GM19035 (cell line): ENCODE measurements at regions not wholly inside any gene's neighbourhood (a gene's known extent, or its start where the extent isn't known, plus 50 kb on each side); places are given as distances from the start of the nearest gene placed in this dataset.
"Not testable (repeated sequence)": the region's sequence is repeated elsewhere in the genome, so short reads cannot be mapped to it uniquely, and the experiment has no call there.

Source experiments
- ATAC-seq: cut with Tn5 transposase; IDR thresholded peaks from one replicate; pipeline ENCODE4 v1.9.1; 2021; ENCODE audit not compliant: unreplicated experiment

DNA sequence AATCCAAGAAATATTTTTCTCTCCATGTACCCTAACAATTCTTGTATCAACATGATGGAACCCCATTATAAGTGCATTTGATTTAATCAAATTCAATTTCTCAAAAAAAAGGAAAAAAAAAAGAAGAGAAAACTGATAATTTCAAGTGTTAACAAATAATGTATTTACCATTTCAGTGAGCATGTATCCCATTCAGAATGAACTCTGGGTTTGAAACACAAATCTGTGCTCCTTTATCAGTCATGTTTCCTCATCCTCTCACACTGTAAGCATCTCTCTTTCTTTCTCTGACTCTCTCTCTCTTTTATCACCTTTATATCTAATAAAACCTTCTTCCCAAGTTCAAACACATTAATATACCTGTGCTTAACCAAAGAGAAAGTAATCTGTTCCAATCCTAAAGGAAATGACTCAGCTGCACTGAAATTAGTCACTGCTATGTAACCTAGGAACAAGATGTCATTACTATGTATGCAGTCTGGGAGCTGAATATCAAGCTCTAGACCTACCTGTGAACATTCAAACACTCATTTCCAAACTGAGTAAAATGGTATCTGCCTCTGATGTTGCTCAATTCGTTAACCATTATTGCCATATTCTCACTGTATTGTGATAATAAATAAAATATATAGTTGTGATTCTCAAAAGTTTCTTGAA is 135.0 kb upstream of the LRIG3 start:
- ATAC-seq, result no peak

DNA sequence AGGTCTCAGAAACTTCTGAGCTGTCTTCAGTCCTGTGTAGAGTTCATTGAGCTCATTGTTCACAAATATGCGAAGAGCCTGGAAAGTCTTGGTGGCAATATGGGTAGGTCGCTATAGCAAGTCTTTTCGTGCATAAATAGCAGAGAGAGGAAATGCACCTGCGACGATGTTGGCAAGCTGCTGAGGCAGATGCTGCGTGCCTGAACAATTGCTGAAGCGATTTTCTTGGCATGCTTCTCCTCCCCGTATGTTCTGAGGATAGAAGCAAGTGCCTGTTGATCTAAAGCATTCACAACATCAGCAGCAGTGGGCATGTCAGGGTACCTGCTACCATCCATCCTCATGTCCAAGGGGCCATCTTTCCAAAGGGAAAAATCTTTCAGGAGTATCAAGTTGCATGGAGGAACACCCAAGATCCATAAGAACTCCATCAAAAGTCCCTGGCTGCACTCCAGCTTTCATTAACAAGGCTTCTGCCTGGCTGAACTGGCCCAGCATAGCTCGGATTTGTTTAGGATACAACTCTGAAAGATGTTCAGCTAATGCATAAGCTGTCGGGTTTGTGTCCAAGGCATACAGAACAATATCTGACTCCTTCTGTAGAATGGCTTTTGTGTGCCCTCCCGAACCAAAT is 133.1 kb upstream of the LRIG3 start:
- not testable (repeated sequence) for ATAC-seq

DNA sequence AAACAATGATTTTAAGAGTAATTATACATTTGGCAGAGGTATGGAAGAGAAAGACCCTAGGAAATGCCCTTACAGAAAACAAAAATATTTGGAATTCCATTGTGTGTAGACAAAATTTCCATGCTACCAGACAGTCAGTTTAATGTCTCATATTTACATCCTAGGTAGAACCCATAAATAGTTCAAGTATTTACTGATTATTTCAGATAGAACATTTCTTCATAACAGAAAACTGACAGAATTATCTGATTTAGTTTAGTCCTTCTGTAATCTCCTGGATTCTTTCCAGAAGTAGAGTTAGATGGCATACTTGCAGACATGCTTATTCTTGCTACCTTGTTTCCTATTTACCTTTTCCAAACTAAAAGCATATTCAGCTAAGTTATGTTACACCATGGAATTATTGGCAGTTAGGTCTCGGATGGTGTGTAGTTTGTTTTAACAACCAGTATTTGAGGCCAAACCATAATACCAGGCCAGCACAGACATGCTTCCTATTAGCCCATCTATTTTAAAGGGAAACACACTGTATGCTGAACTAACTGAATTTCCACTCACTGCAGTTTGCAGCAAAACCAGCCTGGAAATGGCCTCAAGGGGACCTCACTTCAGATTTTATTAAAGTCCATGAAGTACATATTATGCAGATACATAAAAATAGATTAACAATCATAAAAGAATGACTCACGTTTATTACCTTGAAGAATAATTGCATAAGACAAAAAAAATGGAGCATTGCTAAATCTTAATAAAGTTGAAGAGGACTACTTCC is 126.6 kb upstream of the LRIG3 start:
- ATAC-seq, result no peak

DNA sequence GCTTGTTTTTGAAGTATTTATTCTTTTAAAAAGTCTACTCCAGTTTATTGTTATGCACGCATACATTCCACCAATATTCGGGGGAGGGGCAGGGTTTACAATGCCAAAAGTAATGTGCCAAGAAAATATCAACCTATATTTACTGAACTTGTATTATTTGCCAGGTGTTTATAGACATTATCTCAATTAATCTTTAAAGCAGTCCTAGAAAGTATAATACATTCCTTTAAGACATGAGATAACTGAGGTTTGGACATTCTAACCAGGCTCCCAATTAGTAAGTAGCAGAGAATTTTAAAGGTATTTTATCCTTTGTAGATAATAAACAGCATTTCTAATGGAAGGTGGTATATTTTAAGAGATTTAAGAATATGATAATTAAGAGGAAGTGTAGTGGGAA is 124.5 kb upstream of the LRIG3 start:
- ATAC-seq, result no peak

DNA sequence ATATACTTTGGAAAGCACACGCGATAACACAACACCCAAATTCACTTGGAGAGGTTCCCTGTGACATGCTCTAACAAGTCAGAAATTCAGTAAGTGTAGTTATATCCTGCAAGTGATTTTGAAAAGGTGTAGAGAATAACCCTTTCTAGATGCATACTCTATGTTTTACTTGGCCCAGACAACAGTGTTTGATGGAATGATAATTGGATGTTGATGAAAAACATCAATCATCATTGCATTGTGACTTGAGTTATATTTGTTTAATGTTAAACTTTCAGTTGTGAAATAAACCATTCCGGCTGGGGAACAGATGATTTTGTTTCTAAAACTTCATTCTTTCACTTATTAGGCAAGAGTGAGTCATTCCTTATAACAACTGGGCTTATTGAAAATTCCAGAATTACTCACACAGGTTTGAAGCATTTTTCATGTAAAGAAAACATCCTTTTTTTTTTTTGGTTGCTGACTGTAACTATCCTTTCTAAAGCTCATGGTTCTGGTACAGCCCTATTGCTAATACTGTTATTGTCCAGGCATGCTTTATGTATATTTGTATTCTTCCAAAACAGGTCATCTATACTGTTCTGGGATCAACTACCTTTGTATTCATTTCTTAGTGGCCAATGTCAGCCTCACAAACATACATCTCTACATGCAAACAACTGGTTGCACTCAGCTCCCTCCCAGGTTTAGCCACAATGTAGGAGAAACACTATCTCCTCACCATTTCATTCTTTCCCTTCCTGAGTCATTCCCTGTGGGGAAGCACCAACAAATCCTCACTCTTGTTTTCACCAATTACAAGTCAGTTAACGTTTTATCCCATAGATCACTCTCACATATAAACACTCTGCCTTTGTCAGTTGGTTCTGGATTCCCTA is 121.2 kb upstream of the LRIG3 start:
- no peak for ATAC-seq

DNA sequence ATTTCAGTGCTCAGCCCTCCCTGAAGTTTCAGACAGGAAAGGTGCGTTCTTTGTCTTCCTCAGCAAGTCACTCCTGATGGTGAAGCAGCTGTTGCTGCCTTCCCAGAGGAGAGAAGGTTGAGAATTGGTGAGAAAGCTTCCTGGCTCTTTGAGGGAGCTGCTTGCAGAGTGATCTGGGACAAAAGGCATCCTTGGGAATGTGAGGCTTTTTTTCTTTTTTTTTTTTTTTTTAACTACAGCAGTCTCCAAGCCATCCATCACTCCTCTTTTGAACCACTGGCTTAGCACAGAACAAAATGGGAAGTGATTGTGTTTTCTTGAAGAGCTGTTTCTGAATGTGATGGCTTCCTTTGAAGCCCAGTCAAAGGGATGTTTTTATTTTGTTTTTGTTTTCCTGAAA is 120.4 kb upstream of the LRIG3 start:
- no peak for ATAC-seq

DNA sequence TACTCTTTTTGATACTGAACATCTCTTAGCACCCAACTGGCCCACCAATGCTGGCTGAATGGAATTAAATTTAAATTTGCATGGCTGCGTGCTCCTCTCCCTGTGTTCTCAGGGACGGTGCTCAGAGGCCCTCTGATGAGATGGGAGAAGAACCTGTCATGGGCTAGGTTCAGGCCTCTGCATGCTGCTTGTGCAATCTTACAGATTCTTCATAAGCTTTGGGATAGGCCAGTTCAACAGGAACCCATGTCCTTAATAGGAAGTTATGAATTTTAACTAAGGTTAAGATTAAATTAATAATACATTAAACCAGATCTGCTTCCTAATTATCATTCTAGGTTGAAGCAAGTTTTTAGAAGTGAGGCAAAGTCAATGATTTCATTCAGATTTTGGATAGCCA is 119.7 kb upstream of the LRIG3 start:
- no peak for ATAC-seq

DNA sequence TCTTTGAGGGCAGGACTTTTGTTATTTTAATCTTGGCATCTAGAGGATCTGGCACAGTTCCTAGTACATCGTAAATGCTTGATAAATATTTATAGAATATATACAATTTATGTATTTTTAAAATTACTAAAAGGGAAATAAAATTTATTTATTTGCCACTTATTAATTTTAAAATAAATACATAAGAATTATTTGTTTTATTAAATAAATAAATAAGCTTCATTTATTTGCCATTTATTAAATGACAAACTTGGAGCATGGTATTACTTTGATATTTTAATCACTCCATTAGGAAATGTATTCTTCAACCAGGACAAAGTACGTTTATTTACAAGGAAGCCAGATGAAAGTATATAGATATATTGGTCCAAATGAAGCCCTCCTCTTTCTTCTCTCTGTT is 118.7 kb upstream of the LRIG3 start:
- no peak for ATAC-seq

DNA sequence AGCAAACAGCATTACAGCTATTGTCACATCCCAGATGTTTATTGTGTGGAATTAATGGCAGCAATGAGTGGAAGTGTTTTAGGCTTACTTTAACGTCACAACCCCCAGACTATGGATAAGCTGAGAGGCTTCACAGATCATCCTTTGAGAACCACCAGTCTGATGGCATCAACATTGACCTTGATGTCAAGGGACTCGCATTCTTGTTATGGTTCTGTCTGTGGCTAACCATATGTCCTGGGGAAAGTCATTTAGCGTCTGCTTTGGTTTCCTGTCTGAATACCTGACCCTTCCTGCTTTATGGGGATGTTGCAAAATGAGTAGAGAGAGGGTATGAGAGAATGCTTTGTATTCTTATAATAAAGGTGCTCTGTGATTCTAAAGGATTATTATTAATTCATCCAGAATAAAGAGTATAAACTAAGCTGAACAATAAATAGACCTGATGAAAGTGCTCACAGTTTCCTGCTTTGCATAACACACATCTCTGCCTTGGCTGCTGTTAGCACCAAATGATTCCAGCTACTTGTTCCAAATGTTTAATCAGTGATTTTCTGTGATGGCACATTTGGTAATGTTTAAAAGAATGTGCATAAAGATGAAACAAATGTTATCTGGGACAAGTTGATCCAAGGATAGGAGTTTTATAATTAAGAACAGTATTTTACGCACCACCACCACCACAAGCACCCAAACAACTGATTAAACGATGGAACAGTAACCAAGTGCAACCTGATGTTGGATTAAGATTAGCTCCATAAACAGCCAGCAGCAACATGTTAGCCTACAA is 116.9 kb upstream of the LRIG3 start:
- peak; percentile 62 for ATAC-seq

DNA sequence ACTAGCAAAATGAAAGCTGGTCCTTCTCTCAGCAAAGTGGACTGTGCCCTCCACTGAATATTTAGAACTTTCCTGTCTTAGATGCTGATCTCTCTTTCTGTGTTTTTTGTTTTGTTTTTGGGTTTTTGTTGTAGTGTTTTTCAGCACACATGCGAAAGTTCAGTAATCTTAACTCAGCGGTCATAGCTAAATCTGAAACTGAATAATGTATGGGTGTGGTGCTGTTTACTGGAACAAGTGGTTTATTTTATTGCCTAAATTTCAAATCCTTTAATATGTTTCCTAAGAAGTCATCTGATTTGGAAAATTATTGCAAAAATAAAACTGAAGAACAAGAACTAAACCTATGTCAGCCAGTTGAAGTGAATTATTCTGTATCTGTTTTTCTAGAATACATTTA is 116.0 kb upstream of the LRIG3 start:
- ATAC-seq, result no peak

DNA sequence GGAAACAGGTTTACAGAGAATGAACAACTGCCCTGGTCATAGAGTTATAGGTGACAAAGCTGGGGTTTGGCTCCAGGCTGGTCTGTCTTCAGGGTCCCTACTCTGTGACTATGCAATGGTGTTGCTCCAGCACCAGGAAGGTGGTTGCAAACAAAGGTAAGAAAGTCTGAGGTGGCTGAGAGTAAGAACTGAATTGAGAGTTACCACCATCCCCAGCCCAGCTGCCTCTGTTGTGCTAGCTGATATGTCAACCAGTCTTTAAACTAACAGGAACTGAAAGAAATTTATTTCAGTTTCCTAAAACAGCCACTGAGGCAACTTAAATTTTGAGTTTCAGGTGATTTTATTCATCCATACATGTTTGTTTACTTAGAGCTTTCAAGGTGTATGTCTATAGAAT is 111.0 kb upstream of the LRIG3 start:
- no peak for ATAC-seq

DNA sequence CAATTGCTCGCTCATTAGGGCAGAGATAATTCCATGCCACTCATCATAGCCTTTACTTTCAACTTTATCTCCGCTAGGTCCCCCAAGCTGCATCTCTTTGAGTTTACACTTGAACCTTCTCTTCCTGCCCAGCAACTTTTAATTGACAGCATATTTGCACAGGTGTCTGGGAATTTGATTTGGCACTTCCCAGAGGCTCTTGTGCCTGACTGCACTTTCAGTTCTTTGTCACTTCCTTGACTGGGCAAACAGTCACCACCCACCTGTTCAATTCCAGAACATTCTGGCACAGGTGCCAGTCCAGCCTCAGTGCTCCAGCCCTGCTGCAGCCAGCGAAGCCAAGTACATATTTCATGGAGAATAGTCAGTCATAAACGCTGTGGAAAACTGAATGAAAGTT is 110.1 kb upstream of the LRIG3 start:
- ATAC-seq, result no peak

DNA sequence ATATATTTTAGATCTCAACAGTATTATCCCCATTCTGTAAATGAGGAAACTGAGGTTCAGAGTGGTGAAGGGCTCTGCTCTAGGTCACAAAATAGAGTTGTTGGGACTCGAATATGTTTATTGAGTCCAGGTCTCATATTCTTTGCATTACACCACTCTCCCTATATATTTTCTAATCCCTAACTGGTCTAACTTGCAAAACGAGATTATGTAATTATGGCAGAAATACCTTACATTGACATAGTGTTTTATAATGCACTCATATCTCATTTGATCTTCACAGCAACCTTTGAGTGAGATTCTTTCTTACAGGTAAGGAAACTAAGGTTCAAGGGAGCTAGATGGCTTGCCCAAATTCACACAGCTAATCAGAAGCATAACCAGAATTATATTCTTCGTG is 106.9 kb upstream of the LRIG3 start:
- no peak for ATAC-seq

DNA sequence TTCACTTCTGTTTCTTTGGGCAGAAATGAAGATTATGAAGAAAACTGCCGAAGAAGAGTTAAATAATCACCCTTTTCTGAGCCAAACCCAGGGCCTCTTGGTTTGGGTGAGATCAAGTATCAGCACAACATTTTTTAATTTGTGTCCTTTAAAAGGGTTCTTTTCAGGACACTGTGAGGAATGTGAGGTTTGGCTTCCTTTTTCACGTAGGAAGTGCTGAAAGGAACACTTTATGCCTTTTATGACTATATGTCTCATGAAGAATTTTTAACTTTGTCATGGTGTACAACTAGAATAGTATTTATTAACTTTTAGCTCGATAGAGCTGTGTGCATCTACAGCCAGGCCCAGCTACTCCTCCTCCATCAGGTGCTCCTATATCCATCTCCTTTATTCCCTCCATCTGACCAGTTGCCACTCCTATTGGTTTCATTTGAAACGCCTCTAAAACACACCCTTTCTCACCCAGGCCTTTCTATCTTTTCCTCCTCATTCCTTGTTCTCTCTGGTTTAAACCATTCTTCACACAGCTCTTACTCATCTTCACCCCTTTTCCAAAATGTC is 103.6 kb upstream of the LRIG3 start:
- no peak for ATAC-seq

DNA sequence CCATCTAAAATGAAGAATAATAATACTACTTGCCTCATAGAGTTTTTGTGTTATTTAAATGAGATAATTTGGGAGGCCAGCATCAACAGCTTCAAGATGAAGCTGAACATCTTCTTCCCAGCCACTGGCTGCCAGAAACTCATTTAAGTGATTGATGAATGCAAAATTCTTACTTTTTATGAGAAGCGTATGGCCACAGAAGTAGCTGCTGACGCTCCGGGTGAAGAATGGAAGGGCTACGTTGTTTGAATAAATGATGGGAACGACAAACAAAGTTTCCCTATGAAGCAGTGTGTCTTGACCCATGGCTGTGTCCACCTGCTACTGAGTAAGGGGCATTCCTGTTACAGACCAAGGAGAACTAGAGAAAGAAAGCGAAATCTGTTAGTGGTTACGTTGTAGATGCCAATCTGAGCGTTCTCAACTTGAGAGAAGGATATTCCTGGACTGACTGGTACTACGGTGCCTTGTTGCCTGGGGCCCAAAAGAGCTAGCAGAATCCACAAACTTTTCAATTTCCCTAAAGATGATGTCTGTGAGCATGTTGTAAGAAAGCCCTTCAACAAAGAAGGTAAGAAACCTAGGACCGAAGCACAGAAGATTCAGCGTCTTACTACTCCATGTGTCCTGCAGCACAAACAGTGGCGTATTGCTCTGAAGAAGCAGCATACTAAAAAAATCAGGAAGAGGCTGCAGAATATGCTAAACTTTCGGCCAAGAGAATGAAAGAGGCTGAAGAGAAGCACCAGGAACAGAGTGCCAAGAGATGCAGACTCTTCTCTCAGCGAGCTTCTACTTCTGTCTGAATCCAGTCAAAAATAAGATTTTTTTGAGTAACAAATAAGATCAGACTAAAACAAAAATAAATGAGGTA is 100.0 kb upstream of the LRIG3 start:
- no peak for ATAC-seq

DNA sequence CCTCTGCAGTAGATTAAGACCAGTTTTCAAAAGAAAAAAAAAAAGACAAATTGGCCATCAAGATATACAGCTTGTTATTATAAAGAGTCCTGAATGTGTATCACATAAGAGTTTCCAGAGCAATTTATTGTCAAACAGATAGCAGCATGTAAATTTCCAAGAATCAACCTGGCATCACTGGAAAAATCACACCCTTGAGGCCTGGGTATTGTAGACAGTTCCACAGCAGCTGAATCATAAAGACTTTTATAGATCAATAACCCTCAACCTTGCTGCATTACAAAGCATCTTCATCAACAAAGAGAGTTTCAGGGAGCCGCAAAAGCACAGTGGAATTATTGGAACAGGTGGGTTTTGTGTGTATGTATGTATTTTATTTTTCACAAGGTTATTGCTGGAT is 94.6 kb upstream of the LRIG3 start:
- ATAC-seq, result no peak

DNA sequence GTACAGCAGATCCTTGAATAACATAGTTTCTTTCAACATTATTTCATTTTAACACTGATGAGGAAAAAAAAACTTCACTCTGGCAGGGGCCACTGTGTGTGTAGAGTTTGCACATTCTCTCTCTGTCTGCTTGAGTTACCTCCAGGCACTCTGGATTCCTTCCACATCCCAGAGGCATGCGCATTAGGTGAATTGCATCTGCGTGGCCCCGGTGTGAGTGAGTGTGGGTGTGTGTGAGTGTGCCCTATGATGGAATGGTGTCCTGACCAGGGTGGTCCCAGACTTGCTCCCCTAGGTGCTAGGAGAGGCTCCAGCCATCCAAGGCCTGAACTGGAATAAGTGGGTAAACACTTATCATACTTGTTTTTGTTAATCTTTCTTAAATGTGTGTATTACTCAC is 90.6 kb upstream of the LRIG3 start:
- ATAC-seq, result no peak

DNA sequence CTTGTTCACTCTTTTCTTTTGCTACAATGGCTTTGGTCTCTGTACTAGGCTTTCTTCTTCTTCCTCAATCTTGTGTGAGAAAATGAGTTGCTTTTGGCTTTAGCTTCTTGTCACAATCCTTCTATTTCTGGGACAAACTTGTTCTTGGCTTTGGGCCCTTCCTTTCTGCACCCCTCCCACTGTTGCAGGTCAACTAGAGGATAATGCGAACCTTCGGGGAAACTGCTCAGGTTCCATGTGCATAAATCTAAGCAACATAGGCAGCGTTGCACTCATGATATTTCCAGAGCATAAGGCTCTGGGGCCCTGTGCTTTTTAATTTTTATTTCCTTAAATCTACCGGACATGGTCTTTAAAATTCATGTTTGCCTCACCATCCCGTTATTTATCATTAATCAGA is 89.8 kb upstream of the LRIG3 start:
- no peak for ATAC-seq

DNA sequence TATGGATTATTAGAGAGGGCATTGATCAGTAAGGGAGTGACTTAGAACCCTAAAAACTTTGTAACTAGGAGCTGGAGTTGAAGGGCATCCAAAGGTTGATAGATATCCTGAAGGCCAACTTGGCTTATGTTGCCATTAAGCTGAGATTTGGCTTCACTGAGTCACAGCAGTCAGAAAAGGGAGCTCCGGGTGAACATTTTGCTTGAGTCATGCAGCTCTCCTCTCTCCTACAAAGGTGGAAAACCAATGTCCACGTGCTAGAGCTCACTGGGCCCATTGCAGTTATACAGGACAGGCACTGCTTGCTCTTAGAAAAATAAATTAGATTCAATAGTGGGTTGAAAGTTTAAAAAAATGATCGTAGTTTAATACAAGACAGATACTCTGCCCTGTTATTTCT is 87.3 kb upstream of the LRIG3 start:
- ATAC-seq, result no peak
